ENCODE measurements at regions not wholly inside any gene's neighbourhood (a gene's known extent, or its start where the extent isn't known, plus 50 kb on each side); places are given as distances from the start of the nearest gene placed in this dataset.

DNA sequence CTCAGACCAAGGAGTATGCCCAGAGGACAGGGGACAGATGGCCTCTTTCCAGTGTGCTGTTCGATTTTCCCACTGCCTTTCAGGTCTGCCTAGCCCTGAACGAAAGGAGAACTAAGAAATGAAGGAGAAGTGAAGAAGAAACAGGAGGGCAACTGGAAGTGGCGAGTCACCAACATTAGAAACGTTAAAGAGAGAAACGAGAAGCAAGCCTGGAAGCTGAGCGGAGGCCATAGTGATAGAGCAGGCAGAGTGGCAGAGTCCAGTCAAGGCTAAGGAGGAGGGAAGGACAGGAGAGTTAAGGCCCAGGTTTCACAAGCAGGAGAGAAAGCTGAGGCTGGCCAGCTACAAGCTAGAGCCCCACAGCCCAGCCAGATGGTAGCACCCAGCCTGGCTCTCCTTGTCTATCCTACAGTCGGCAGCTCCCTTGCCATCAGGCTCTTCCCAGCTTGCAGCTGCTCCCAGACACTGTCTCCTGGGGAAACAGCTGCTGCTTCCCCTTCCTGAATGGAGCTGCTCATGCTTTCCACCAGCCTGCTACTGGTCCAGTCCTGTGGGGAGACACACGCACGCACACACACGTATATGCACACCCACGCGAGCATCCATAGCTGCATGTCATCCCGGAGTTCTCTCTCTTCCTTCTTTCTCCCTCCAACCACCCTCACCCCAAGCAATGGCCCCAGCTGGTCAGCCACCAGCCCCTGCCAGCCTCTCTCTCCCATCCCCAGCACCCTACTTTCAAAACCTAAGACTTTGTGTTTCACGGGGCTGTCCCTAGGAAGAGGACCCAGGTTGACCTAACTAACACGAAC, 139.7 kb upstream of the CCND2 start:
- DNase-seq: no peak

GRCh38 chr12:4133029-4133428, 140.5 kb upstream of the CCND2 start:
- no peak for DNase-seq

DNA sequence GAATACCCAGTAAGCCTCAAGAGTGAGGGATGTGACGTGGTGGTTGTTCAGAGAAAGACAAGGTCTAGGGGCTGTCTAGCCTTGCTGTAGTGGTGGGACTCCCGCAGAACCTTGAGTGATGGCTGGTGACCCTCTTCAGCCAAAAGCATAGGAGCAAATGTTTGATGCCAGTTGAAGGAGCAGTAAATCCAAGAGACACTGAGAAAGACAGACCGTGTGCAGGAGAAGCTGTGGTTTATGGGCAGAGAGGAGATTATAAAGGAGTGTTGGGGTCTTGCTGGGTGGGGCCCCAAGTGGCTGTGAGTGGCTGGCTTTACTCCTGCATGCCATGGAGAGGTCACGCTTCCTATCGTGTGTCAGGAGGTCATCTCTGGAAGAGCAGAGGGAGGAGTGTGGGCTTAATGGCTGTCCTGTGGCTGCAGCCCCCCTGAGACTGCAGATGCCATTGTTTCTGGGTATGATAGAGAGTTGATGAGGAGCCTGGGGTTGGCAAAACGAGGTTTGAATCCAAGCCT, 152.0 kb upstream of the CCND2 start:
- no peak for DNase-seq

GRCh38 chr12:4120316-4120917, 153.1 kb upstream of the CCND2 start:
- DNase-seq: no peak

DNA sequence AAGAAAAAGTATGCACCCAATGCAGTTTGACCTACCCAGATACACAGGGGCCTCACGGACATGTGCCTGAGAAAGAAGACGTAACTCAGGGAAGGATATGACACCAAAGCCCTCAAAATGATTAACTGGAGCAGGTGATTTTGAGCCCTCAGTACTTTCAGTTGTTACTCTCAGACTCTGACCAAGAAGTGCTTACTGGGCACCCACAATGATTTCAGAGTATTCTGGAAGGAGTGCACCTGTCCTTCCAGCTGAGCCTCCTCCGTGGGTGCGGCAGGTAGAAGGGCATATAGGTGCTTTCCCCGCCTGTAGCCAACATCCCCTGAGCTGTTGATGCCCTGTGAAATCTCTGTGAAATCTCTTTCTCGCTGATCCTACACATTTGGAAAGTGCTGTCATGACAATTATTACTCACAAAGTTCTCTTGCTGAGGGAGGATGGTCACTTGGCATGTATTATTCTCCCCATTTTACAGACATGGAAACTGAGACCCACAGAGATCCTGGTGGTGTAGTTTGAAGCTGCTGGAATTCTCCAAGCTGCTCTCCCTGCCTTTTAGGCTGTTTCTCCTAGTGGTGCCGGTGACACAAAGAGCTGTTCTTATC, 154.3 kb upstream of the CCND2 start:
- DNase-seq: no peak

GRCh38 chr12:4118601-4119156, 154.9 kb upstream of the CCND2 start:
- no peak for DNase-seq

GRCh38 chr12:4118017-4118510, 155.5 kb upstream of the CCND2 start:
- no peak for DNase-seq

GRCh38 chr12:4117386-4118016, 156.1 kb upstream of the CCND2 start:
- DNase-seq: no peak

- no peak for DNase-seq
These were observed 157.1 kb upstream of the CCND2 start for GRCh38 chr12:4116251-4117111.

- DNase-seq: no peak
These were observed 158.0 kb upstream of the CCND2 start for GRCh38 chr12:4115570-4115969.

DNA sequence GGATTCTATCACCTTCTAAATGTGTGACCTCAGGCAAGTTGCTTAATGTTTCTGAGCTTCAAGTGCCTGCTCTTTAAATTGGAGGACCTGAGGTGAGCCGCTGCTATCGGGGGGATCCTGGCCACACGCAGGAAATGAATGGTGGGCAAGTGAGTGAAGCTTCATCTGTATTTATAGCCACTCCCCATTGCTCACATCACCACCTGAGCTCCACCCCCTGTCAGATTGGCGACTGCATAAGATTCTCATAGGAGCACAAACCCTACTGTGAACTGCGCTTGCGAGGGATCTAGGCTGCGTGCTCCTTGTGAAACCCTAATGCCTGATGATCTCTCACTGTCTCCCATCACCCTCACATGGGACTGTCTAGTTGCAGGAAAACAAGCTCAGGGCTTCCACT, 158.6 kb upstream of the CCND2 start:
- no peak for DNase-seq

- no peak for DNase-seq
These were observed 160.7 kb upstream of the CCND2 start for GRCh38 chr12:4112734-4113325.

DNA sequence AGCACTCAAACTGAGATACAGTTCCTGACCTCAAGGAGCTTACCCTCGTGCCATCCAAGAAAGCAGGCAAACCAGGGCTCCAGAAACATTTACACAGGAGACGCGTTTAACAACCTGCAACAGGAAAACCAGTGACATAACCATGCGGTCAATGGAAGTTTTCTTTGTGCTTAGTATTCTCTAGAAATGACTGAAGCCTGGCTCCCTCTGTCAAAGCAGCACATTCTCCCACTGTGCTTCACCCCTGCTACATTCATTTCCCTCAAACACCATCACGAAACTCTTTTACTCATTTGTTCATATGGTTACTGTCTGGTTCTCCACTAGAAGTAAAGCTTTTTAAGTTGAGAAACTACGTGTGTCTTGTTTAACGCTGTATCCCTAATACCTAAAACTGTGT, 161.3 kb upstream of the CCND2 start:
- no peak for DNase-seq

DNA sequence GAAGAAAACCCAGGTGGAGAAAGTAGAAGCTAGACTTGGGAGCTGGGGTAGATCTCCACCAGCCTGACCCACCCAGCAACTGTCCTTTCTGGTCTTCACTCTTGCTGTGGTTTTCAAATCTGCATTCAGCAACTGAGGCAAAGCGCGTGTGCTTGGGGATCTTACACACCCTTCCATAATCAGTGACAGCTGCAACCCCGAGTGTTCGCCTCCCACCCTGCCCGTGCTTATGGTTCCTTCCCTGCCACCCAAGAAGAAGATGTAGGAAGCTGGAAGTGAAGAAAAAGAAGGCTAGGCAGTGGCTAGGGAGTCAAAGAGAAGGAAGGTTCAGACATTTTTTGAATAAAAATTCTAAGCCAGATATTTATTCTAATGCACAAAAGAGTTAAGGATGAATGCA, 162.6 kb upstream of the CCND2 start:
- DNase-seq: no peak

DNA sequence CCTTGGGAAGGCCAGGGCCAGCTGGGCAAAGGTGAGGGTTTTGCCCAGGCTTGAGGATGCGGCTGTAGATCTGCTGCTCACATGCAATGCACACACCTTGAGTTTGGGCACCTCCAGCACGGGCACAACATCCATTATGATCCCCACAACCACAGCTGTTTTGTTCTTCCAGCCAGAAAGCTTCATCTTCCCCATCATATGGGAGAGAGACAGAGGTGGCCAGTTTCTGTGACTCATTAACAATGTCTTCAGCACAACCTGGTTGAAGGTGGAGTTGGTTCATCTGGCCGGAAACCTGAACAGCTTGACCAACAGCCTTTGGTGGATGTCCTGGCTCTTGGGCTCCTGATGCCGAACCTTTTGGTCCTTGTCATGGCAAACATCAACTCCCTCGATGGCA, 163.7 kb upstream of the CCND2 start:
- no peak for DNase-seq

DNA sequence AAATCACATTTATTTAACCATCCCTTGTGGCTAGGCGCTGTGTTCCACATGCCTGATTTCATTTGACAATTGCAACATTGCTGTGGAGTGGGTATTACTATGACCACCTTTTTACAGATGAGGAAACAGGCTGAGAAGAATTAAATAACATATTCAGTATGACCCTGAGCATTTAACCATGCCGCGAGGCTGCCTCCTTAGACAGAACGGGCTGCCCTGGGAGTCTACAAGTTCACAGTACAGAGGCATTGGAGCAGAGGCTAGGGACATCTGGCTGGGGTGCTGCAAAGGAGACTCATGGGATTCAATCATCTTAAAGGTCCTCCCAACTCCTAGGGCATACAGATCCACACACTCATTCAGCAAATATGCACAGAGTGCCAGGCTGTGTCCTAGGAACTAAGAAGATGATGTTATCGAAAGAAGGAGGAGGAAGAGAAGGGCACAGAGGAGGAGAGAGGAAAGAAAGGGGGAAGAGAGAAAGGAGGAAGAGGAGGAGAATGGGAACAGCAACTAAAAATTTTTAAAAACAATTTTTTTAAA, 164.7 kb upstream of the CCND2 start:
- DNase-seq: no peak

GRCh38 chr12:4107911-4108697, 165.5 kb upstream of the CCND2 start:
- no peak for DNase-seq

GRCh38 chr12:4107436-4107878, 166.1 kb upstream of the CCND2 start:
- peak; percentile 56 for DNase-seq

GRCh38 chr12:4106621-4107020, 166.9 kb upstream of the CCND2 start:
- no peak for DNase-seq

DNA sequence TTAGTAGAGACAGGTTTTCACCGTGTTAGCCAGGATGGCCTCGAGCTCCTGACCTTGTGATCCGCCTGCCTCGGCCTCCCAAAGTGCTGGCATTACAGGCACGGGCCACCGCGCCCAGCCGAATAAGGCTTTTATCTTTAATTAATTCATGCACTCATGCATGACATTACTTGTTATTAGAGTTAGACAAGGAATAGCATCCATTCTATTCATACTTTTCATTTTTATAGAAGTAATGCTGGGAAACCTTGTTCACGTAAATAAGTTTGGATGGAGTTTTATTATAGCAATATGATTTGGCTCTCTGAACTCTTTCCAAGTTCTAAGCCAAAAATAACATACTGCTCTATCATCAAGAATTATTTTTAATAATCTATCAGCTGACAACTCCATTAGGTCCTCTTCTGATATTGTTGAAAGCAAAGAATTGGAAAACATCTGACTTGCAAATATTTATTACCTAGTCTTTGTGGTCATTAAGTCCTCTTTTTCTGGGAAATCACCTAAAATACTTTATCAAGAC, 168.8 kb upstream of the CCND2 start:
- no peak for DNase-seq

Measured in activated effector memory CD4-positive, alpha-beta T cell treated with Interleukin-2 at 50 U/mL for 16 hours (primary cell).